Colonic mucosa (tissue), 4 donors: ENCODE measurements at regions not wholly inside any gene's neighbourhood (a gene's known extent, or its start where the extent isn't known, plus 50 kb on each side); places are given as distances from the start of the nearest gene placed in this dataset.

Source experiments
- DNase-seq: peaks from one replicate; pipeline ENCODE4 v3.0.0-alpha.2; 2020
- H3K27ac ChIP-seq: fragments of 200-600 bp; one replicate; pipeline ENCODE4 v1.8.0; 2021
- H3K27me3 ChIP-seq: fragments of 200-600 bp; one replicate; pipeline ENCODE4 v1.8.0; 2021
- H3K36me3 ChIP-seq: fragments of 200-600 bp; one replicate; pipeline ENCODE4 v1.8.0; 2021
- H3K4me1 ChIP-seq: fragments of 200-600 bp; one replicate; pipeline ENCODE4 v1.8.0; 2021; ENCODE audit warnings: mild to moderate bottlenecking
- H3K4me3 ChIP-seq: fragments of 200-600 bp; one replicate; pipeline ENCODE4 v1.8.0; 2021
- H3K9ac ChIP-seq, 2 donors: one replicate each; pipeline ENCODE4 v1.7.0; 2013; ENCODE audit warnings: control low read depth in 2 of 2, low read depth in 2 of 2, low read length in 2 of 2
- H3K9me3 ChIP-seq: fragments of 200-600 bp; one replicate; pipeline ENCODE4 v1.8.0; 2021
- CTCF ChIP-seq: fragments of 200-600 bp; IDR thresholded peaks from one replicate; pipeline ENCODE4 v1.8.0; 2022; ENCODE audit warnings: antibody characterized with exemption, mild to moderate bottlenecking
- intact Hi-C: fragments of 100-400 bp; cut with DNase I; formaldehyde crosslinking; loops from one replicate; pipeline ENCODE4 v1.14.1; 2022
- donor health status: healthy.
- donor health status: DM: no; HTN: no; CAD: no.
- donor health status: DM: no; HTN: no; CAD: no.

GRCh38 chr12:124720681-124721500 lies 142.8 kb downstream of the SCARB1 start:
- H3K27ac ChIP-seq, result peak overlapping the region; percentile 32
- H3K9me3 ChIP-seq, result no peaks in the 10 kb centered on the region
- no peaks in the 10 kb centered on the region for H3K36me3 ChIP-seq
- no peak for DNase-seq
- no peak overlapping the region for H3K9ac ChIP-seq
- no peak for TF ChIP-seq CTCF
- H3K27me3 ChIP-seq, result no peaks in the 10 kb centered on the region
- no peaks in the 10 kb centered on the region for H3K4me1 ChIP-seq
- no peak overlapping the region for H3K4me3 ChIP-seq
- intact Hi-C loops, result no loop called here

- intact Hi-C loops, result no loop called here
- DNase-seq, result no peak
- H3K27ac ChIP-seq, result peak overlapping the region; percentile 32
- H3K4me3 ChIP-seq, result no peak overlapping the region
- H3K36me3 ChIP-seq, result no peaks in the 10 kb centered on the region
- H3K4me1 ChIP-seq, result peaks cover 4% of the 10 kb centered on the region
- H3K27me3 ChIP-seq, result no peaks in the 10 kb centered on the region
- no peak overlapping the region for H3K9ac ChIP-seq
- no peaks in the 10 kb centered on the region for H3K9me3 ChIP-seq
- no peak for TF ChIP-seq CTCF
Observed at GRCh38 chr12:124720004-124720680, 143.5 kb downstream of the SCARB1 start.

- H3K4me3 ChIP-seq, result no peak overlapping the region
- intact Hi-C loops, result no loop called here
- H3K4me1 ChIP-seq, result peaks cover 4% of the 10 kb centered on the region
- H3K27ac ChIP-seq, result no peak overlapping the region
- H3K36me3 ChIP-seq, result no peaks in the 10 kb centered on the region
- H3K9me3 ChIP-seq, result no peaks in the 10 kb centered on the region
- H3K27me3 ChIP-seq, result no peaks in the 10 kb centered on the region
- no peak for DNase-seq
- no peak overlapping the region for H3K9ac ChIP-seq
- TF ChIP-seq CTCF, result no peak
Observed at GRCh38 chr12:124719231-124719630, 144.4 kb downstream of the SCARB1 start.

GRCh38 chr12:124718458-124718857 lies 145.2 kb downstream of the SCARB1 start:
- DNase-seq, result no peak
- intact Hi-C loops, result no loop called here
- no peaks in the 10 kb centered on the region for H3K9me3 ChIP-seq
- H3K27ac ChIP-seq, result no peak overlapping the region
- H3K27me3 ChIP-seq, result no peaks in the 10 kb centered on the region
- H3K4me1 ChIP-seq, result peaks cover 4% of the 10 kb centered on the region
- no peaks in the 10 kb centered on the region for H3K36me3 ChIP-seq
- no peak overlapping the region for H3K4me3 ChIP-seq
- TF ChIP-seq CTCF, result no peak
- H3K9ac ChIP-seq, result no peak overlapping the region

GRCh38 chr12:124718036-124718435 lies 145.6 kb downstream of the SCARB1 start:
- H3K4me1 ChIP-seq, result peaks cover 4% of the 10 kb centered on the region
- no peak overlapping the region for H3K27ac ChIP-seq
- H3K36me3 ChIP-seq, result no peaks in the 10 kb centered on the region

More at GRCh38 chr12:124718036-124718435, 145.6 kb downstream of the SCARB1 start:
- no peak overlapping the region for H3K4me3 ChIP-seq
- no peaks in the 10 kb centered on the region for H3K27me3 ChIP-seq
- no peak overlapping the region for H3K9ac ChIP-seq
- no peaks in the 10 kb centered on the region for H3K9me3 ChIP-seq
- no peak for TF ChIP-seq CTCF
- intact Hi-C loops, result no loop called here
- DNase-seq, result no peak
